Skin of body (tissue), 1 donor: ENCODE measurements at regions not wholly inside any gene's neighbourhood (a gene's known extent, or its start where the extent isn't known, plus 50 kb on each side); places are given as distances from the start of the nearest gene placed in this dataset.

Experiments used
- DNase-seq: peaks from one replicate; lab custom pipeline; 2025; lab: John Stamatoyannopoulos, UW

DNA sequence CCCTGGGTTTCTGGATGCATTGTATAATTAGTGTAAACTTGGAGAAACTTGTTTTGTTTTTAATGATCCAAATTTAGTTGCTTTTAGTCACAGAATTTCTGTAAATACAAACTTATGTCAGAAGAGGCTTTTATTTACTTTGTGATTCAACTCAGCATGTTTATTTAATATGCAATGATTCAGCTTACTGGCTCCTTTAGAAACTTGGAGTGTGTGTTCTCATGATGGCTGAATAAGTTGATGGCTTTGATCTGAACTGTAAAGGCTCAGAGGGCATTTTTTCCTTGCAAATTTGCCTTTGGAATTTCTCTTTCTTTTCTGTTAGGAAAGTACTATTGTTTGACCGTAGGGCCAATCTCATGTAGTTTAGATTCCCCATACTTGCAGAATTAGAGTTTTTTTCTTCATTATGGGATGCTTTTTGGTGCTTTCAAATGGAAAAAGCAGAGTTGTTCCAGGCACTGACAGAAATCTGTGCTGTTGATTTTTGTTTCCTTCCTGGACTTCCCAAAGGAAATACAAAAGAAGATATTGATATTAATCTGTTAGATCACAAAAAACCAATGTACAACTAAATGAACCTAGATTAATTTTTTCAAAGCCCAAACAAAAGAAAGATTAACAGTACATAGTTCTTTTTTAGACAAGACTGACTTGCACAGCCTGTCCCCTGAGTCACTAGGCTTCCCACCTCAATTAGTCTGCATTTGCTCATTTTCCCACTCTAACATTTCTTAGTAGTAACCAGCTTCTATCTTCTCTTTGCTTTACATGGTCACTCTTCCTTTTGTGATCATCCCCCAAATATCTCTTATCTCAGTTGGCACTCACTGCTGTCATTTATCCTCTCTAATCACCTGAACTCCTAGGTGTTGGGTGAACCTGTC lies 96.8 kb upstream of the AGR3 start:
- peak; percentile 14 for DNase-seq

DNA sequence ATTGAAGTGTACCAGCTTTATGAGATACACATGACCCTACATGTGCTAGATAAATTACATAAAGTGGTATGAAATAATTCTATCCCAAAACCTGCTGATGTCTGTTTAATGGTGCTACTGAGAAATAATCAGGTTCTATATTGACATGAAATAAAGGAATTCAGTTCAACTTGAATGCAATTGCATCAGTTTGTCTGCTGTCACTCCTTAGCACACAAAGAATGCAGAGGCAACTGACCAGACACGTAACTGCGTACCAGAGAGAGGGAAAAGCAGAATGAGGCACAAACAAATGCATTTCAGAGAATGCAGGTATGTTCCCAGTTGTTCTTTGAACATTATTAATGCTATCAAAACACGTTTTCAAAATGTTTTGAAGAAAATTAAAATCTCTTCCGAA lies 98.8 kb upstream of the AGR3 start:
- DNase-seq: no peak

DNA sequence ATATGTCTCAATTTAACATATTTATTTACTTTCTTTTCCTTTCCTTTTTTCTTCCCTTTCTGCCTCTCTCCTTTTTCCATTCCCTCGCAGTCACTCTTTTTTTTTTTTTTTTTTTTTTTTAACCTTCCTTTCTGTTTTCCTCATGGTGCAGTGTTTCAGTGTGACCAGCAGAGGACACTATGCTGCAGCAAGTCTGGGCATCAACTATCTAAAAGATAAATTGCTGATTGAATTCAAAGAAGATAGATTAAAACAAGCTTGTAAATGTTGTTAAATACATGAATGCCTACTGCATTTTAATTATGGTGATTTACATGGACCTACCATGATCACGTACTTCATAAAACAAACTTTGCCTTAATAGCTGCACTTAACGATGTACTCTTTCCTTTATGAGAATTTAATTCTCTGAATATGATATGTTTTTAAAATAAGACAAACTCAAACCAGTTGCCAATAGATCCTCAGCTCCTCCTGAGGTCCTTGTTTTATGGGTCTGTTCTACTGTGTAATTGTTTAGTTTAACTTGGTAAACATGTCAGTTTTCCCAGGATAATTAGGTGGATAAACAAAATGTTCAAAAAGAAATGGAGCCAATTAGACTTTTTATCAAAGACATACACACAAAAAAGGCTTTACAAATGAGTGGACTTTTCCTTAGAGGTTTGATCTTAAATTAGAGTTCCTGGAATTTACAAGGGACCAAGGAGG lies 101.0 kb upstream of the AGR3 start:
- DNase-seq: peak; percentile 63

DNA sequence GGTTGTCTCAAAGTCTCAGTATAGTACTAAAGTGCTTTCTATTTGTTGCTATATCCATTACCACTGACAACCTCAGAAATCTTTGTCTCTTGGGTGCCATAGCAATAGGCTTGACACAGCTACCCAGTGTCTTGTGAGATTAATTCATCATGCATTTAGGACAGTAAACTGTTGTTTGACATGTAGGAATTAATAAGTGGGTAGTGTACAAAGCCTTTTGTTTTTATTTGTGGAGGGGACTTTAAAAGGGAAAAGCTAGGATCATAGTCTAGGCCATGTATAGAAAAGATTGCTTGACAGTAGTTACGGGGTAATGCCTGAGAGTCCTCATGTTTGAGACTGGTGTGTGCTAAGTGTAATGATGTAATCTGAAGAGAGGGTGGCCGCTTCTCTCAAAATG lies 102.6 kb upstream of the AGR3 start:
- DNase-seq: no peak

DNA sequence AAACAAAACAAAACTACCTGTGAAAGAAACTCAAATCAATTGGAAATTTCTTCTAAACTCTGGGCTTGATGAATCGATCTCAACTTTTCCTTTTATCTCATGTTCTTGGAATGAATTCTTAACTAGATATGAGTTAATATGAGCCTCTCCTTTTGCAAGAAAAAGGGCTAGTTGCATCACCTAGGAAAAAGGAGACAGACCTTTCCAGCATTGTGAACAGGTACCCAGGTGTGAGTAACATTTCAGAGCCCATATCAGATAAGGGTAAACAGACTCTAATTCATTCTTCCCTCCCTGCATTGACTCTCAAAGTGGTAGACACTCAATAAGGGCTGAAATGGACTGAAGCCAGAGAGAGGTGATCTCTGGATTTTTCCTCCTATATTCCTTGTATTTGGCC lies 103.8 kb upstream of the AGR3 start:
- DNase-seq: no peak

DNA sequence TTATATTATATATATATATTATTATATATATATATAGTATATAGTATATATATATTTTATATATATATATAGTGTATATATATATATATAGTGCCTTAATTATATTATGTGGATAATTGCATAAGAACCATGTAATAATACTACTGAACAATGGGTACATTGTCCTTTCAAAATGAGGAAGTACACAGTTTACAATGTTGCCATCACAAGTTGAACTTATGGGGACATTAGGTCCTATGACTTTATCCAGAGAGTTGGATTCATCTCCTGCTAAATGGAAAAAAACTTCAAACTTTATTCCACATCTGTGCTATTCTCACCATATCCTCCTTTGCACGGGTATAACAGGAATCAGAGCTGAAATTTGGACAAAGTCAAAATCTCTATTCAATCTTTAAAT lies 105.0 kb upstream of the AGR3 start:
- no peak for DNase-seq

DNA sequence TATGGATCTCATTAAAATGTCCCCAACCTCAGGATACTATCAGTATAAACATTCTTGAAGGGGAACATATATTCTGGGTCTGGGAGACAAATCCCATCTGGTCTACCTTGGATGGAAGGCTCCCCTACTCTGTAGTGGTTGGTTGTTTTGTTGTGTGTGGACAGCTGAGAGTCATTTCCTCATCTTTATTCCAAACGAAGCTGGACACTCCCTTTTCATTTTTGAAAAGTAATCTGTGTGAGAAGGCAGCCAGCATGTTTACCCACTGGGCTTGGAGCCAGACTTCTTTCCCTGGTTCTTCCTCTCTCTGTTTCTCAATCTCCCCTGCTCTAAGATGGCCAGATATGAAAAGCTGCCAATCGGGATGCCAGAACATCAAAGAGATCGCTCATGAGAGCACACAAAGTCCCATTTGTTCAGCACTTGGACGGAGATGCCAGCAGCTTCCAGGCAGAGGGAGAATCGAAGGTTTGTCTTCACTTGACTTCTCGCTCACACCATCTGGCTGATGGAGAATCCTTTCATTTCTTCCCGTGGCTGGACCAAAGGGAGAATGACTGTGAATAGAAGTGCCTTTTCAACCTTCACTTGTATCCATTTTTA lies 108.1 kb upstream of the AGR3 start:
- DNase-seq: peak; percentile 40

DNA sequence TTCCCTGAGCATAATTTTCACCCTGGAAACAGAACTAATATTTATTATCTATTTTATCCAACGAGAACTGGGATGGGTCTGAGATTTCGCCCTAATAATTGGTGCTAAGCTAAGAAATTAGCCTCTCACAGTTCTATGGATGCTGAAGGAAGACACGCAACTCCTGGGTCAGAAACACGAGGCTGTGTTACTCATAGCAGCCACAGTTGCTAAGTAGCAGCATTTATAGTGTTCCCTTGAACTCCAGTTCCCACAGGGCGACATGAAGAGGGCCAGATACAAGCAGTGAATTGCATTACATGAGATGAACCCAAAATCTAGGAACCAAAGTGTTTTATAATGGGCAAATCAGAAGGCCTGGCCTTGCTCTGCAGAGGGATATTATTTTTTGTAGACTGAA lies 109.8 kb upstream of the AGR3 start:
- no peak for DNase-seq

DNA sequence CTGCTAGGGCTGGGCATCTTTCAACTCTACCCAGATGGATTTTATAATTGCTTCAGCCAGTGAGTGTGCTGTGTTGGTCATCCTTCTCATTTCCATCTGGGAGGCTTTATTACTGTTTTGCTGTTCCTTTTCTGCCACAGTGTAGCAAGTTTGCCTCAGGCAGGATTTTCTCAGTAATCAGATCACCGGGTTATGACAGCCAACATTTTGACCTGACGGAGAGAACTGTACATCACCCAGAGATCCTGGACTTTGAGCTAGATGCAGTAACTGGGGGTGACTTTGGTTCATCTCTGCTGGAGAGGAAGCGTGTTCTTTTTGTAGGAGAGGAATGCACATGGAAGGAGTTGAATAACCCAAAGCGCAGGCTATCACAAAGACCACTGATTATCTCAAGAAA lies 111.8 kb upstream of the AGR3 start:
- DNase-seq: no peak

DNA sequence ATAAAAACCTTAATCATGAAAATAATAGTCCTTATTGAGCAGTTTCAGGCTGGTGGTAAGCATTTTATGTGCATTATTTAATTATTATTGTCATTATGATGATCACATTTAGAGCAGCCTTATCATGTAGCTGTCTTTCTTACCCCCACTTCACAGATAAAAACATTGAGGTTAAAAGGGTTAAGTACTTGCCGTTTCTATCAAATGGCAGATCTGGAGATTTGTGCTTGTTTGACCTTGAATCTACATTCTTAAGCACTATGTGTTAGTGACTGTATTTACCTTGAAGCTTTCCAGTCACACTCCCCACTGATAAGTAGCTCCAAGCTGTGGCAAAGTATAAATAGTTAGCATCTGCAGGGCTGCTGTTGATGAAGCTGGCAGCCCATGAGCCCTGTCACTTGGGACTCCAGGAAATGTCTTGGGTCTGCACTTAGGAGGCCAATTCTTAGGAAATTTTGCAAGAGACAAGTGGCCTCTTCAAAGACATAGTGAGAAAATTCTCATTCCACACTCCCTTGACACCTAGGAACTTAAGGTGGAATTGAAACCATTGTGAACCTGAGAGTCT lies 116.8 kb upstream of the AGR3 start:
- no peak for DNase-seq

DNA sequence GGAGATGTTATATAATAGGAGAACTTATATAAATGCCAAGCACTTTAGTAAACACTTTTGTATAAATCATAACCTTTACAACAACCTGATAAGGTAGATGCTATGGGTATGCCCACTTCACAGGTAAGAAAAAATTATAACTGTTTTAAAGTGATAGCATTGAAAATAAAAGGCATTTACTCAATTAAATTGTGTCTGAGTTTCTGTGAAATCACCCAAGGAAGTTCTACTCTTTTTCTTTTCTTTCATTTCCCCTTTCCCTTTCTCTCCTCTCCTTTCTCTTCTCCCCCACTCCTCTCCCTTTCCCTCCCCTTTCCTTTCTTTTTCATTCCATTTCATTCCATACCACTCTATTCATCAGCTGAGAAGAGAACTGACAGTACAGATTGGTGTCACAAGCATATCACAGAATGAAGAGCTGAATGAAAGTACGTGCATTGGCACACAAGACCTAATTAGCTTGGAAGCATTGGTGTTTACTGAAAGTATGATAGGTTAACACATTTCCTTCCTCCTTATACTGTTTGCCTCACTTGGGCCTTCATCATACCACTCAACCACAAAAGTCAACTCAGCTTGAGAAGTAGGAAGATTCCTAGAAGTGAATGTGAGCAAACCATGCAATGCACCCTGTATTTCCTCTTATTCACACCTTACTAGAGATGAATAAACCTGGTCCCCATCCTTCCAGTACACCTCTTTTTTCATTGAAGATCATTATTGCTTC lies 117.9 kb upstream of the AGR3 start:
- DNase-seq: no peak

DNA sequence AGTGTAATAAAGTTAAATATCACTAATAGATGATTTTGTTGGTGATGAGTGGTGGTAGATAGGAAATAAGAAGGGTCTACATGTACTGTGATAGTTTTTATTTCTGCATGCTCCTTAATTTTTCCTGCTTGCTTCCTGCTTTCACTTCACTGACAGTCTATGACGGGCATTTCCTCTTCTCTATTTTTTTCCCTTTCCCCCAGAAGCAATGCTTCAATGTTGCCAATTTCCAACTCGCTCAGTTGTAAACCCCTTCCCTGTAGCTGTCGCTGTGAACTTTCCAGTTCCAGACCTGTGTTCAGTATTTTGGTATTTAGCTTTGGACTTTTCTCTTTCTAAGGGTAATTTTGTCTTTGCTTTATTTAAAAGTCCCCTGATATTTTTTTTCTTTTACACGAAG lies 123.5 kb upstream of the AGR3 start:
- no peak for DNase-seq

DNA sequence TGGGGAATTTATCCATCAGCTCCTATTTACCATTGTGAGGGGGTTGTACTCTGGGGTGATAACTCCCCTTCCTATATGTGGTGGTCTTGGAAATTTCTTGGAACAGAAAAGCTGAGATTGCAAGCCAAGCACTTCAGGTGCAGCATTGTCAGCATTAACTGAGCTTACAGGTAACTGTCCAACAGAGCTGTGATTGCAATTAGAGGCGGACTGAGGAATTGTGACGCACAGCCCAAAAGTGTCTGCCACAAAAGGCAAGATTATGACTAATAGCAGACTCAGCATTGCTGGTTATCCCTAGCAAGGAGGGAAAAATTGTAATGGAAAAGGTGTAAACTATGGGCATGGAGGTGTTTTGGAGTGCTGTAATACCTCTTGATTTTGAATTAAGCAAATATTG lies 126.1 kb upstream of the AGR3 start:
- no peak for DNase-seq

DNA sequence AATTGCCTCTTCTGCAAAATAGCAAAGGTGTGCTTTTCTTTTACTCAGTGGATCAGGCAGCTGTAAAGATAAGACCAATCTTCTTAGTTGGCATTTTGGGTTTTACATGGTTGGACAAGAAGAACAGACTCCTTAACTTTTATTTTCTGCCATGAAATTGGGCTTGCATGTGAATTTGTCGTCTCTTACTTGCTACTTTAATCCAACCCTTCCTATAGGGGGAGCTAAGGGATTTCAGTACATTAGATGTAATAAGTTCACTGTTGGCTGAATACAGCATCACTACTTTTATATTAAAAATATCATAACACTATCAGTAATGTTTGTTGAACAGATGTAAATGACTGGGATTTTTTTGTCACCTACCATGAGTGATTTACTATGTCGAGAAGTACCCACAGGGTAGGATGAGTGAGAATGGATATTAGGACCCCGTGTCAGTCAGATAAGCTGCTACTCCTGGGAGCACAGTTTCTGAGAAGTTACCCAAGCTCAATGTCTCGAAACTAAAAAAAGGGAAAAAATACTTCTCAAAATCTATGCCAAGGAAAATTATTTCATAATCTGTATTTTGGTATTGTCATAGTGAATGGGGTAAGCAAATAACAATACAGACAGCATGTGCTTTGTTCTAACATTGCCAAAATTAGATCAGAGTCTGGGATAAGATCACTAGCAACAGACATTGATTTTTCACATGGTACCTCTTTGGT lies 127.4 kb upstream of the AGR3 start:
- DNase-seq: no peak

DNA sequence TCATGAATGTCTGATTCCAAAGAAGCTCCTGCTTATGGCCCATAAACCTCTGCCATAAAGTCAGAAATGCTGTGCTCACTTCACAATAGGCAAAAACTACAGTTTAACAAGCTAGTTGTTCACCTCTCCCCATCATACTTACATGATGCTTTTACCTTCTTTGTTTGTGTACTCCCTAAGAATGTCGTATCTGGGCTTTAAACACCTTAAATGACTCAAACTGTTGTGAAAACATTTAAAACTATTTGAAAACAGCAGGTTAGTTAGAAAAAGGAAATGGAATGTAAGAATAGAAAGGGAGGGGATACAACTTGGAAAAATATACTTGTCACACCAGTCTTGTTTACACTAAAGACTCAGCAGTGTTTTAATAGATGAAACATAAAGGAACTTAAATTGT lies 128.2 kb upstream of the AGR3 start:
- DNase-seq: no peak

DNA sequence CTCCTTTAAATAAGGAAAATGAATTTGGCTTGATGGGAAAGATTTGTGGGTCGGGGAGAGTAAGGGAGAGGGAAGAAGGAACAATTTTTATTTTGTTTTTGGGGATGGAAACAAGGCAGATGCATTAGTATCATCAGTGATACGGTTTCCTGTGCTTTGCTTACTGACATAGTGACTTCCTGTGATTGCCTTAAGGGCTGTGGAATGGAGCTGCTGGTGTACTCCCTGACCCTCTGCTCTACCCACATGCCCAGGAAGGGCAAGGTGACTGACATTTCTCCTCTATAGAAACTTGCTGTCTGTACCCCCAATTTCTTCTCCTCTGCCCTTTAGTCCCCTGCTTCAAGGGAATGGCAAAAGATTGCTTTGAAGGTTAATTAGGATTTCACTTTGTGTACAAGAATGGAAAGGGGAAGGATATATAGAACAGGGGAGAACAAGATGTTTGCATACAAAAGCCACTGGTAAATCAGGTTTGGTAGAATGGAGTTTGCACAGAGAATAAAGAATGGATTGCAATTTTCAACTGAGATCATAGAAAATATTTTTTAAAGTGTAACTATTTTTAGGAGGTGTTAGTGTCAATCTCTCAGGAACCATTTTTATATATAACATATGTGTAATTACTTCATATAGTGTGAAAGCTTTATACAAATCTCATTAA lies 129.0 kb upstream of the AGR3 start:
- DNase-seq: no peak

DNA sequence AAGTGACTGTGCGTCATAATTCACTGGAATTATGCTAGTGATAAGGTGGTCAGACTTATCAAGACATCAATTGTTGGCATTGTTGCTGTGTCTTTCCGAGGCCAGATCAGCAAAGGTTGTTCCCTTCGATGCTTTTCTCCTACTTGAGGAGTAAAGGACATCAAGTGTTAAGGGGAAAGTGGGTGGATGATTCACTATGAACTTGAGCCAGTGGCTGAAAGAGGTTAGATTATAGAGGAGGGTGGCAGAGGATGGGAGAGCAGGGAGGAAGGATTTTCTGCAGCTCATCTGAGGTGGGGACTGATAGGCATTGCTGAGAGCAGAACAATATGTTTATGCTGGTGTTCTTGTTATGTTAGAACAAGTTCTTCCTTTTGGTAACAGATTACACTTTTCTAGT lies 131.4 kb upstream of the AGR3 start:
- DNase-seq: no peak

DNA sequence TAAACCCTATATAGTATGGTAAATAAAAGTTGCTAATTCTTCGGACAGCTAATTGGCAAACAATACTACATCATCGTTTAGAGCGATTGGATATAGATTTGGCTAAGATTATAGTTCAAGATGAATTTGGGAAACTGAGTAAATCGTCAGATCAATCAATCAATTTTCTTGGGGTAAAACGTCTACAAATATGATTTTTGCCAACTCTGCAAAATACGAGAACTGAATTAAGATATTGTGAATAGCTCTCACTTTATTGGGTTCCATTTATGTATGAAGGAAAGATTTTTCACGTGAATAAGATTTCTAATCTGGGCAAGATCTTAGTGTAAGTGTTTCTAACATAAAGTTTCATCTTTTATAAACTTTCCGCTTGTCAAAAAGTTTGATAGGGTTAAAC lies 132.9 kb upstream of the AGR3 start:
- no peak for DNase-seq

DNA sequence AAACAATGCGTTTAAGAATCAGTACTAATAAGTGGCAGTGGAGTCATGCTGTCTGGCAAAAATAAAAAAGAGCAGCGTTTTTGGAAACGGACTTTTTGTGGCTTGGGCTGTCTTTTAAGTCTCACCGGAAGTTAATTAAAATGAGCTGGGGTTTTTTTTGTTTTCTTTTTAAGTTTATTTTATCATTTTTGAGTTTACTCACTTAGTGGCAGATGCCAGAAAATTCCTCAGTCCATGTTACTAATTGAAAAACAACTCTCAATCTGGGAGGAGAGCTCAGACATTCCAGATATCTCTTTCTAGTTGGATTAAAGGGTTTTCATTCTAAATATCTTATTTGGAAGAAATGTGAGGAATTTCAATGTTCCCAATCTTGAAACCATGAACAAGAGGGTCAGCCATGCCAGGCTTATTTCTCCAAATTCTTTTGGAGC lies 133.8 kb upstream of the AGR3 start:
- DNase-seq: no peak

DNA sequence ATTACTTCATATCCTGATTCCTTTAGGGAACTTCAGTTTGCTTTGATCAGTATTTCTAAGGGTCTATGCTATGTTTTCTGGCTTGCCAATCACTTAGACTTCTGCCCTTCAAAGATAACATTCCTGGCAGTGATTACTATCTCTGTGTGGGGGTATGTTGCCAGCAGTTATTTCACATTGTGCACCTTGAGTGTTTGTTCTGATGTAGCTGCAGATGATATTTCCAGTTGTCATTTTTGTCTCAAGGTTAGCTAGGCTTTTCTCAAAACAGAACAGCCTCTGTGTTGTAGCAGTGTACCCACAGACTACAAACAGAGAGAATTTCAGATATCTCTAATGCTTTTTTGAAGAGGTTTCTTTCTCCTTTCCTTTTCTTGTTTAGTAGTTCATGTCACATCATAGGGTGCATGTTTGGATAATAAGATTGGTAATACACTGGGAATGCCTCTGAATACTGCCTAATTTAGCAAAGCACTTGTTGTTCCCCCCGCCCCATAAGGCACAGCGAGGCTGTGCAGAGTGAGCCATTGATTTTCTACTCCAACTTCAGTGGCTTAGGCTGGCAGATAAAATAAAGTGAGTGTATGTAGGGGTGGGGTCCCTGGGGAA lies 134.7 kb upstream of the AGR3 start:
- DNase-seq: no peak
